Adrenal gland (tissue), 5 donors: ENCODE measurements at regions not wholly inside any gene's neighbourhood (a gene's known extent, or its start where the extent isn't known, plus 50 kb on each side); places are given as distances from the start of the nearest gene placed in this dataset.

Experiments
- CTCF ChIP-seq, 6 experiments: fragments of 450-650 bp in 4 of 6; fragments of 200-600 bp in 2 of 6; sonication (generic) in 1 of 6; IDR thresholded peaks; 1 replicate in 5 of 6; 2 replicates in 1 of 6; pipeline versions ENCODE4 v1.5.1 to v1.8.0; 2016 to 2021; ENCODE audit warnings: antibody characterized with exemption in 6 of 6, mild to moderate bottlenecking in 2 of 6, moderate library complexity in 1 of 6
- POLR2A ChIP-seq, 2 donors: fragments of 450-650 bp; IDR thresholded peaks; one replicate each; pipeline ENCODE4 v1.6.1; 2017; ENCODE audit warnings: antibody characterized with exemption in 2 of 2, mild to moderate bottlenecking in 2 of 2, moderate library complexity in 1 of 2
- donor health status: DM: no; HTN: no; CAD: no.

DNA sequence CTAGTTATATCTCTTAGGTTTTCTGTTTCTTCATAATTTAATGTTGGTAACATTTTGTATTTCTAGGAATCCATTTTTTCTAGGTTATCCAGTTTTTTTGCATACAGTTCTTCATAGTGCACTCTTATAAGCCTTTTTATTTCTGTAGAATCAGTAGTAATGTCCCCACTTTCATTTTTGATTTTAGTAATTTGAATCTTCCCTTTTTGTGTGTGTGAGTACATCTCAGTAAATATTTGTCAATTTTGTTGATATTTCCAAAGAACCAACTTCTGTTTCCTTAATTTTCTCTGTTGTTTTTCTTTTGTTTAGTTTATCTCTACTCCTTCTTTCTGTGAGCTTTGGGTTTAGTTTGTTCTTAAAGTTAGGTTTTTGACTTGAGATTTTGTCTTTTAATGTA is 507.3 kb upstream of the RGS6 start:
- no peak for TF ChIP-seq CTCF (IDR thresholded peaks at IDR 0.05)
- TF ChIP-seq POLR2A (IDR thresholded peaks at IDR 0.05) = no peak
